Activated CD8-positive, alpha-beta T cell treated with anti-CD3 and anti-CD28 coated beads for 36 hours (primary cell): ENCODE measurements at regions not wholly inside any gene's neighbourhood (a gene's known extent, or its start where the extent isn't known, plus 50 kb on each side); places are given as distances from the start of the nearest gene placed in this dataset.

Experiments used
- ATAC-seq: fragments of 200-7000 bp; cut with Tn5 transposase; one replicate; pipeline ENCODE4 v1.10.0; 2021; ENCODE audit warnings: mild to moderate bottlenecking, moderate library complexity
- CTCF ChIA-PET: fragments of 350-600 bp; sonication (Branson Sonifier 250); formaldehyde crosslinking; loops from one replicate; lab custom pipeline; 2021; ENCODE audit warnings: antibody characterized with exemption; lab: Charles Lee
- POLR2A ChIA-PET: fragments of 350-600 bp; sonication (Branson Sonifier 250); formaldehyde crosslinking; loops from one replicate; lab custom pipeline; 2021; ENCODE audit warnings: antibody characterized with exemption; lab: Charles Lee
- DNase-seq: peaks from one replicate; pipeline ENCODE4 v3.0.0-alpha.2; 2020
- H3K27ac Mint-ChIP-seq: one replicate; pipeline ENCODE4 v1.8.0; 2021; ENCODE audit warnings: mild to moderate bottlenecking, mixed read lengths
- H3K27me3 Mint-ChIP-seq: one replicate; pipeline ENCODE4 v1.8.0; 2021; ENCODE audit warnings: mixed read lengths
- H3K36me3 Mint-ChIP-seq: one replicate; pipeline ENCODE4 v1.8.0; 2021; ENCODE audit warnings: low read depth, mixed read lengths
- H3K4me1 Mint-ChIP-seq: one replicate; pipeline ENCODE4 v1.8.0; 2021; ENCODE audit warnings: low read depth, mixed read lengths
- H3K4me3 Mint-ChIP-seq: one replicate; pipeline ENCODE4 v1.8.0; 2021; ENCODE audit warnings: mild to moderate bottlenecking, moderate library complexity, mixed read lengths
- H3K9me3 Mint-ChIP-seq: one replicate; pipeline ENCODE4 v1.8.0; 2021; ENCODE audit warnings: mixed read lengths
- intact Hi-C: fragments of 100-400 bp; cut with micrococcal nuclease; formaldehyde crosslinking; loops from one replicate; pipeline ENCODE4 v1.10.0; 2022
- TF ChIP-seq, protein P1 (sequence below): fragments of 200-600 bp; IDR thresholded peaks from one replicate; pipeline ENCODE4 v1.8.0; 2022; ENCODE audit warnings: antibody characterized with exemption, mild to moderate bottlenecking

DNA sequence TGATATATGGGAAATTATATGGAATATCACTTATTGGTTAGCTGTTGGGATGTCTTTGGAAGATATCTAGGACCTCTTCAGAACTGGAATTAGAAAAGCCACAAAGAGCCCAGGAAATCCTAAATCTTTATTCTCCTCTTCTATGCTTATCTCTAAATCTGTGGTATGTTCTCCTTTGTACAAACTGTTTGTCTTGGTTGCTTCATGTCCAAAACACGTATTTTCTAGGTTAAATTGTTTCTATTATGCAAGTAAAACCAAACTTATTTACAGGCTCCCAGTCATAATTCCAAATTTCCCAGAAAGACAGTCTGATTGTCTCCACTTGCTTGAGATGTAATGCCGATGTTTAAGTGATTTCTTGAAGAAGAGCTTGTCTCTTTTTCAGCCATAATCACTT lies 650.9 kb downstream of the CDH11 start:
- CTCF ChIA-PET = no interaction called here
- H3K4me1 Mint-ChIP-seq = no peaks in the 10 kb centered on the region
- H3K27me3 Mint-ChIP-seq = no peaks in the 10 kb centered on the region
- TF ChIP-seq, protein P1, sequence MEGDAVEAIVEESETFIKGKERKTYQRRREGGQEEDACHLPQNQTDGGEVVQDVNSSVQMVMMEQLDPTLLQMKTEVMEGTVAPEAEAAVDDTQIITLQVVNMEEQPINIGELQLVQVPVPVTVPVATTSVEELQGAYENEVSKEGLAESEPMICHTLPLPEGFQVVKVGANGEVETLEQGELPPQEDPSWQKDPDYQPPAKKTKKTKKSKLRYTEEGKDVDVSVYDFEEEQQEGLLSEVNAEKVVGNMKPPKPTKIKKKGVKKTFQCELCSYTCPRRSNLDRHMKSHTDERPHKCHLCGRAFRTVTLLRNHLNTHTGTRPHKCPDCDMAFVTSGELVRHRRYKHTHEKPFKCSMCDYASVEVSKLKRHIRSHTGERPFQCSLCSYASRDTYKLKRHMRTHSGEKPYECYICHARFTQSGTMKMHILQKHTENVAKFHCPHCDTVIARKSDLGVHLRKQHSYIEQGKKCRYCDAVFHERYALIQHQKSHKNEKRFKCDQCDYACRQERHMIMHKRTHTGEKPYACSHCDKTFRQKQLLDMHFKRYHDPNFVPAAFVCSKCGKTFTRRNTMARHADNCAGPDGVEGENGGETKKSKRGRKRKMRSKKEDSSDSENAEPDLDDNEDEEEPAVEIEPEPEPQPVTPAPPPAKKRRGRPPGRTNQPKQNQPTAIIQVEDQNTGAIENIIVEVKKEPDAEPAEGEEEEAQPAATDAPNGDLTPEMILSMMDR = no peak
- no peak for ATAC-seq
- H3K4me3 Mint-ChIP-seq = no peak overlapping the region
- no peak overlapping the region for H3K27ac Mint-ChIP-seq
- H3K9me3 Mint-ChIP-seq = peaks cover 11% of the 10 kb centered on the region
- POLR2A ChIA-PET = no interaction called here
- no peaks in the 10 kb centered on the region for H3K36me3 Mint-ChIP-seq
- no peak for DNase-seq
- intact Hi-C loops = no loop called here

DNA sequence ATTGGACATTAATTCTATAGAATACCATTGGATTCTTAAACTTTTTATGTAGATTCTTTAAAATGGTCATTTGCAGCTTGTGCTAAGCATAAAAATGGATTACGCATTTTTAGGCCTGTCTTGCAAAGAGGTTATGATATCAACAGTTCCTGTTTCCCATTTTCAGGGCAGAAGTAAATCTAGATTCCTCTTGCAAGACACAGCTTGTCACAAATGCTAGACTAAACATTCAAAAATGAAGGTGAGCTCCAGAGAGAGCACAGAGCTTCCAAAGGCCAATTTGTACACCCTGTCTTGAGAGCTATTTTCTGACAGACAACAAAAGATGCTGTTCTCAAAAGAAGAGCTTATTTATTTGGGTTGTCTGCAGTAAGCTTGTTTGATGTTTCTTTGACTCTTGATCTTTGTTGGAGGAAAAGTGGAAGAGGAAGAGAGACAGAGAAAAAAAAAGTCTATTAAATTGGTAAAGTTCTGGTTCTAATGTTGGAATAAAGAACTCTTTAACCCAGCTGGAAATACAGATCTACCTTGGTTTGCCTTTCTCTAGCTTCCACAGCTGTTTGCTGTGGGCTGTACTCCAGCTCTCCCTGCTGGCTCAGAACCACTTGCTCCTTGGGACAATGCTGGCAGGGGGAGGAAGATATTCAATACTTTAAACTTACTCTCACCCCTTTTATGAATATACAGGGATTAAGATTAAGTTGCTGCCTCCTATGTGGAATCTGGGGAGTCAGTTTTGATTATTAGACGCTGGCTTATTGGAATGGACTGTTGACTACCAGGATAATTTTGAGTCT lies 651.8 kb downstream of the CDH11 start:
- Mint-ChIP-seq H3K4me3 (no peak overlapping the region), H3K27me3 (no peaks in the 10 kb centered on the region), H3K36me3 (no peaks in the 10 kb centered on the region), H3K27ac (no peak overlapping the region), H3K4me1 (no peaks in the 10 kb centered on the region), H3K9me3 (peaks cover 11% of the 10 kb centered on the region)
- ATAC-seq (no peak), DNase-seq (no peak)
- TF ChIP-seq, protein P1 = no peak
- intact Hi-C loops = no loop called here
- POLR2A ChIA-PET = no interaction called here
- CTCF ChIA-PET = no interaction called here

DNA sequence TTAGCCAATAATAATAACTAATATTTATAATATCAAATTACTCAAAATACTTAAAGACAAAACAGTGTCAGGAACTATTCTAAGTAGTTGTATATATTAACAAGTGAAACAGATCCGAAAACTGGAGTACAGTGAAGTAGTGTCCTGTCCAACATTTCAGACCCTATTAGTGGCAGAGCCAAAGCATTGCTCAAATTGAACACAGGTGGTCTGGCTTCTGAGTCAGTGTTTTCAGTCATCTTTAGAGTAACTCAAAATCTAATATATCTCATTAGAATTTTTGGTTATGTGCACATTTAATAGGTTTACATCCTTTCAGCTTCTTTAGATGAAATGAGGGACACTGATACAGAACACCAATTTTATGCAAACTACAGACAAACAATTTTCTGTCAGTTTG lies 652.5 kb downstream of the CDH11 start:
- ATAC-seq = no peak
- ChIA-PET POLR2A (no interaction called here), CTCF (no interaction called here)
- no peak for DNase-seq
- TF ChIP-seq, protein P1 = no peak
- Mint-ChIP-seq H3K27me3 (no peaks in the 10 kb centered on the region), H3K36me3 (no peaks in the 10 kb centered on the region), H3K27ac (no peak overlapping the region), H3K9me3 (peaks cover 15% of the 10 kb centered on the region), H3K4me1 (no peaks in the 10 kb centered on the region), H3K4me3 (no peak overlapping the region)
- intact Hi-C loops = no loop called here

DNA sequence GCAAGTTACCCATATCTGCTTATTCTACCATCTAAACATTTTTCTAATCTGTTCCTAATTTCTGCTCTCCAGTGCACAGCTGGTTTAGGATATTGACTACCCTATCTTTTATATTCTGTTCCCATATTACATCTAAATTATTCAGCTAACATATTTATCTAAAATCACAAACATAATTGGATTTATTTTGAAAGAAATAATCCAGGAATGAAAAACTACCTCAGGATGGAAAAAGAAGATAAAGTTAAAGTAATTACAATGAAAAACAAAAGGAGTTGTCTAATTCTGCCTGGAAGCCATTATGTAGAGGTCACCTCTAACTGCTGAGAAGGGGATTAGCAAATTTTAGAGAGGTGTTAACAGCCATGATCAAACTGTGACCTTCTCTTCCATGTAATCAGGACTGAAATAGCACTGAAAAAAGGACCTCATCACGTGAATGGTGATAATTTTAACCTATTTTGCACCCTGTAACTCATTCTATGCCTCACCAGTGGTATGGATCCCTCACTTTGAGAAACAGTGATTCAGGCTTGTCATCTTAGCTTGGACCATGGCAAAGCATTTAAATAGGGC lies 653.3 kb downstream of the CDH11 start:
- ChIA-PET POLR2A (no interaction called here), CTCF (no interaction called here)
- no peak overlapping the region for H3K27ac Mint-ChIP-seq
- no peak for ATAC-seq
- intact Hi-C loops = no loop called here
- H3K9me3 Mint-ChIP-seq = peaks cover 18% of the 10 kb centered on the region
- TF ChIP-seq, protein P1 = no peak
- H3K27me3 Mint-ChIP-seq = no peaks in the 10 kb centered on the region
- H3K4me1 Mint-ChIP-seq = no peaks in the 10 kb centered on the region
- H3K36me3 Mint-ChIP-seq = no peaks in the 10 kb centered on the region
- no peak overlapping the region for H3K4me3 Mint-ChIP-seq
- no peak for DNase-seq

DNA sequence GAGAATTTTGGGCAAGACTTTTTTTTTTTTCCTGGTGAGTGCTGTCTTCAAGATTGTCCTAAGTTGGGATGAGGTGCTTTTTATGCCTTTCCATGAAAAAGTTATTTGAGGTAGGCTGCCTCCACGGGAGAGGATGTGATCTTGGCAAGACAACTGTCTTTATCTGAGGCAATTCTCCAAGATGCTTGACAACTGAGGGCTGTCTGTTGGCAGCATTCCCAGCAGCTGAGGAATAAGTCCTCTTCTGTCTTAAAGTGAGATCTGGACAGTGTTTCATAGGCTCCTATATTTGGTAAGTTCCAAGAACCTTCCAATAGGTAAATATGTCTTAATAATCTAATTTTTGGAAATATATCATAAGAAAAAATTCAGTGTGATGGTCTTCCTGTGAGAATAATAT lies 662.0 kb downstream of the CDH11 start:
- H3K4me3 Mint-ChIP-seq = no peak overlapping the region
- H3K9me3 Mint-ChIP-seq = peaks cover 16% of the 10 kb centered on the region
- ChIA-PET CTCF (no interaction called here), POLR2A (no interaction called here)
- TF ChIP-seq, protein P1 = no peak
- no peak for ATAC-seq
- H3K36me3 Mint-ChIP-seq = no peaks in the 10 kb centered on the region
- H3K27ac Mint-ChIP-seq = no peak overlapping the region
- no peaks in the 10 kb centered on the region for H3K4me1 Mint-ChIP-seq
- DNase-seq = no peak
- H3K27me3 Mint-ChIP-seq = no peaks in the 10 kb centered on the region
- intact Hi-C loops = no loop called here
